ENCODE measurements at regions not wholly inside any gene's neighbourhood (a gene's known extent, or its start where the extent isn't known, plus 50 kb on each side); places are given as distances from the start of the nearest gene placed in this dataset.

GRCh38 chr13:103692442-103692841, 626.2 kb upstream of the SLC10A2 start:
- no peaks in the 10 kb centered on the region for H3K27me3 ChIP-seq (ENCODE audit: control insufficient read depth, insufficient read depth, low read length)
- H3K4me3 ChIP-seq (ENCODE audit: low read length) = no peak overlapping the region
- no peaks in the 10 kb centered on the region for H3K36me3 ChIP-seq (ENCODE audit: control insufficient read depth, low read depth, low read length)
- H3K9me3 ChIP-seq (ENCODE audit: control insufficient read depth, low read depth, low read length) = no peaks in the 10 kb centered on the region
- peaks cover 21% of the 10 kb centered on the region for H3K4me1 ChIP-seq (ENCODE audit: control insufficient read depth, low read depth, low read length)
- H3K27ac ChIP-seq (ENCODE audit: low read length) = no peak overlapping the region
- no peak overlapping the region for H3K9ac ChIP-seq (ENCODE audit: low read length)

- no peaks in the 10 kb centered on the region for H3K9me3 ChIP-seq (ENCODE audit: control insufficient read depth, low read depth, low read length)
- H3K4me3 ChIP-seq (ENCODE audit: low read length) = no peak overlapping the region
- no peak overlapping the region for H3K9ac ChIP-seq (ENCODE audit: low read length)
- no peaks in the 10 kb centered on the region for H3K36me3 ChIP-seq (ENCODE audit: control insufficient read depth, low read depth, low read length)
- no peaks in the 10 kb centered on the region for H3K4me1 ChIP-seq (ENCODE audit: control insufficient read depth, low read depth, low read length)
- H3K27ac ChIP-seq (ENCODE audit: low read length) = no peak overlapping the region
- no peaks in the 10 kb centered on the region for H3K27me3 ChIP-seq (ENCODE audit: control insufficient read depth, insufficient read depth, low read length)
These were observed 610.1 kb upstream of the SLC10A2 start for GRCh38 chr13:103676329-103676728.

GRCh38 chr13:103671547-103671946, 605.3 kb upstream of the SLC10A2 start:
- Histone ChIP-seq H3K36me3 (ENCODE audit: control insufficient read depth, low read depth, low read length) (no peaks in the 10 kb centered on the region), H3K4me3 (ENCODE audit: low read length) (no peak overlapping the region), H3K9me3 (ENCODE audit: control insufficient read depth, low read depth, low read length) (no peaks in the 10 kb centered on the region), H3K9ac (ENCODE audit: low read length) (no peak overlapping the region), H3K4me1 (ENCODE audit: control insufficient read depth, low read depth, low read length) (no peaks in the 10 kb centered on the region), H3K27ac (ENCODE audit: low read length) (no peak overlapping the region), H3K27me3 (ENCODE audit: control insufficient read depth, insufficient read depth, low read length) (no peaks in the 10 kb centered on the region)

- Histone ChIP-seq H3K27ac (ENCODE audit: low read length) (no peak overlapping the region), H3K27me3 (ENCODE audit: control insufficient read depth, insufficient read depth, low read length) (no peaks in the 10 kb centered on the region), H3K4me3 (ENCODE audit: low read length) (no peak overlapping the region), H3K4me1 (ENCODE audit: control insufficient read depth, low read depth, low read length) (no peaks in the 10 kb centered on the region), H3K9me3 (ENCODE audit: control insufficient read depth, low read depth, low read length) (no peaks in the 10 kb centered on the region), H3K9ac (ENCODE audit: low read length) (no peak overlapping the region), H3K36me3 (ENCODE audit: control insufficient read depth, low read depth, low read length) (no peaks in the 10 kb centered on the region)
These were observed 597.8 kb upstream of the SLC10A2 start for GRCh38 chr13:103663996-103664395.

GRCh38 chr13:103656311-103656710, 590.1 kb upstream of the SLC10A2 start:
- no peak overlapping the region for H3K9ac ChIP-seq (ENCODE audit: low read length)
- no peaks in the 10 kb centered on the region for H3K27me3 ChIP-seq (ENCODE audit: control insufficient read depth, insufficient read depth, low read length)
- H3K4me3 ChIP-seq (ENCODE audit: low read length) = no peak overlapping the region
- no peaks in the 10 kb centered on the region for H3K36me3 ChIP-seq (ENCODE audit: control insufficient read depth, low read depth, low read length)
- H3K4me1 ChIP-seq (ENCODE audit: control insufficient read depth, low read depth, low read length) = peaks cover 3% of the 10 kb centered on the region
- H3K27ac ChIP-seq (ENCODE audit: low read length) = no peak overlapping the region
- H3K9me3 ChIP-seq (ENCODE audit: control insufficient read depth, low read depth, low read length) = no peaks in the 10 kb centered on the region

GRCh38 chr13:103640606-103641005, 574.4 kb upstream of the SLC10A2 start:
- no peaks in the 10 kb centered on the region for H3K4me1 ChIP-seq (ENCODE audit: control insufficient read depth, low read depth, low read length)
- H3K4me3 ChIP-seq (ENCODE audit: low read length) = no peak overlapping the region
- H3K27me3 ChIP-seq (ENCODE audit: control insufficient read depth, insufficient read depth, low read length) = no peaks in the 10 kb centered on the region
- H3K36me3 ChIP-seq (ENCODE audit: control insufficient read depth, low read depth, low read length) = no peaks in the 10 kb centered on the region
- no peak overlapping the region for H3K27ac ChIP-seq (ENCODE audit: low read length)
- no peak overlapping the region for H3K9ac ChIP-seq (ENCODE audit: low read length)
- H3K9me3 ChIP-seq (ENCODE audit: control insufficient read depth, low read depth, low read length) = no peaks in the 10 kb centered on the region

- H3K9ac ChIP-seq (ENCODE audit: low read length) = no peak overlapping the region
- H3K9me3 ChIP-seq (ENCODE audit: control insufficient read depth, low read depth, low read length) = no peaks in the 10 kb centered on the region
- no peak overlapping the region for H3K4me3 ChIP-seq (ENCODE audit: low read length)
- H3K4me1 ChIP-seq (ENCODE audit: control insufficient read depth, low read depth, low read length) = no peaks in the 10 kb centered on the region
- no peaks in the 10 kb centered on the region for H3K36me3 ChIP-seq (ENCODE audit: control insufficient read depth, low read depth, low read length)
- H3K27ac ChIP-seq (ENCODE audit: low read length) = no peak overlapping the region
- H3K27me3 ChIP-seq (ENCODE audit: control insufficient read depth, insufficient read depth, low read length) = no peaks in the 10 kb centered on the region
These were observed 573.1 kb upstream of the SLC10A2 start for GRCh38 chr13:103639326-103639725.

GRCh38 chr13:103638706-103639105, 572.5 kb upstream of the SLC10A2 start:
- Histone ChIP-seq H3K27me3 (ENCODE audit: control insufficient read depth, insufficient read depth, low read length) (no peaks in the 10 kb centered on the region), H3K9ac (ENCODE audit: low read length) (no peak overlapping the region), H3K4me3 (ENCODE audit: low read length) (no peak overlapping the region), H3K27ac (ENCODE audit: low read length) (no peak overlapping the region), H3K9me3 (ENCODE audit: control insufficient read depth, low read depth, low read length) (no peaks in the 10 kb centered on the region), H3K4me1 (ENCODE audit: control insufficient read depth, low read depth, low read length) (no peaks in the 10 kb centered on the region), H3K36me3 (ENCODE audit: control insufficient read depth, low read depth, low read length) (no peaks in the 10 kb centered on the region)

- H3K4me3 ChIP-seq (ENCODE audit: low read length) = no peak overlapping the region
- H3K27me3 ChIP-seq (ENCODE audit: control insufficient read depth, insufficient read depth, low read length) = no peaks in the 10 kb centered on the region
- H3K9me3 ChIP-seq (ENCODE audit: control insufficient read depth, low read depth, low read length) = no peaks in the 10 kb centered on the region
- peaks cover 3% of the 10 kb centered on the region for H3K4me1 ChIP-seq (ENCODE audit: control insufficient read depth, low read depth, low read length)
- no peak overlapping the region for H3K9ac ChIP-seq (ENCODE audit: low read length)
- no peaks in the 10 kb centered on the region for H3K36me3 ChIP-seq (ENCODE audit: control insufficient read depth, low read depth, low read length)
- H3K27ac ChIP-seq (ENCODE audit: low read length) = no peak overlapping the region
These were observed 567.8 kb upstream of the SLC10A2 start for GRCh38 chr13:103634066-103634465.

GRCh38 chr13:103625194-103625593, 559.0 kb upstream of the SLC10A2 start:
- no peak overlapping the region for H3K9ac ChIP-seq (ENCODE audit: low read length)
- no peaks in the 10 kb centered on the region for H3K9me3 ChIP-seq (ENCODE audit: control insufficient read depth, low read depth, low read length)
- no peaks in the 10 kb centered on the region for H3K36me3 ChIP-seq (ENCODE audit: control insufficient read depth, low read depth, low read length)
- H3K4me1 ChIP-seq (ENCODE audit: control insufficient read depth, low read depth, low read length) = no peaks in the 10 kb centered on the region
- no peaks in the 10 kb centered on the region for H3K27me3 ChIP-seq (ENCODE audit: control insufficient read depth, insufficient read depth, low read length)
- H3K27ac ChIP-seq (ENCODE audit: low read length) = no peak overlapping the region
- H3K4me3 ChIP-seq (ENCODE audit: low read length) = no peak overlapping the region

GRCh38 chr13:103618151-103618550, 551.9 kb upstream of the SLC10A2 start:
- H3K27me3 ChIP-seq (ENCODE audit: control insufficient read depth, insufficient read depth, low read length) = no peaks in the 10 kb centered on the region
- H3K9ac ChIP-seq (ENCODE audit: low read length) = no peak overlapping the region
- H3K36me3 ChIP-seq (ENCODE audit: control insufficient read depth, low read depth, low read length) = no peaks in the 10 kb centered on the region
- no peaks in the 10 kb centered on the region for H3K4me1 ChIP-seq (ENCODE audit: control insufficient read depth, low read depth, low read length)
- no peak overlapping the region for H3K4me3 ChIP-seq (ENCODE audit: low read length)
- no peak overlapping the region for H3K27ac ChIP-seq (ENCODE audit: low read length)
- no peaks in the 10 kb centered on the region for H3K9me3 ChIP-seq (ENCODE audit: control insufficient read depth, low read depth, low read length)

- Histone ChIP-seq H3K4me1 (ENCODE audit: control insufficient read depth, low read depth, low read length) (no peaks in the 10 kb centered on the region), H3K9me3 (ENCODE audit: control insufficient read depth, low read depth, low read length) (no peaks in the 10 kb centered on the region), H3K4me3 (ENCODE audit: low read length) (no peak overlapping the region), H3K9ac (ENCODE audit: low read length) (no peak overlapping the region), H3K27ac (ENCODE audit: low read length) (no peak overlapping the region), H3K27me3 (ENCODE audit: control insufficient read depth, insufficient read depth, low read length) (no peaks in the 10 kb centered on the region), H3K36me3 (ENCODE audit: control insufficient read depth, low read depth, low read length) (no peaks in the 10 kb centered on the region)
These were observed 549.6 kb upstream of the SLC10A2 start for GRCh38 chr13:103615771-103616170.
